ENCODE measurements at regions not wholly inside any gene's neighbourhood (a gene's known extent, or its start where the extent isn't known, plus 50 kb on each side); places are given as distances from the start of the nearest gene placed in this dataset.

GRCh38 chr4:119765469-119765868 lies 136.9 kb upstream of the PDE5A start:
- Histone ChIP-seq H4K20me1 (ENCODE audit: insufficient read depth, low read length) (no peaks in the 10 kb centered on the region), H3K79me2 (ENCODE audit: low read length) (no peaks in the 10 kb centered on the region), H3K36me3 (replicated peaks; ENCODE audit: low read depth, low read length) (no peaks in the 10 kb centered on the region), H3K4me3 (ENCODE audit: low read length) (no peak overlapping the region), H3K27me3 (ENCODE audit: low read depth, low read length) (no peaks in the 10 kb centered on the region), H3K9me3 (ENCODE audit: insufficient read depth, low read length) (no peaks in the 10 kb centered on the region), H3K4me2 (ENCODE audit: low read length) (no peak overlapping the region), H2AFZ (ENCODE audit: low read depth, low read length) (no peak overlapping the region), H3K27ac (ENCODE audit: low read length) (no peak overlapping the region), H3K9ac (ENCODE audit: low read length) (no peak overlapping the region), H3K4me1 (ENCODE audit: low read length) (no peaks in the 10 kb centered on the region)
- TF ChIP-seq CTCF (IDR thresholded peaks at IDR 0.05; ENCODE audit: low read depth, low read length): no peak
- no peak for TF ChIP-seq EZH2phosphoT487 (IDR thresholded peaks at IDR 0.05; ENCODE audit: low read depth)

- no peak overlapping the region for H3K27ac ChIP-seq (ENCODE audit: low read length)
- TF ChIP-seq EZH2phosphoT487 (IDR thresholded peaks at IDR 0.05; ENCODE audit: low read depth) (no peak), CTCF (IDR thresholded peaks at IDR 0.05; ENCODE audit: low read depth, low read length) (no peak)
- H3K9ac ChIP-seq (ENCODE audit: low read length): no peak overlapping the region
- H3K27me3 ChIP-seq (ENCODE audit: low read depth, low read length): no peaks in the 10 kb centered on the region
- no peaks in the 10 kb centered on the region for H3K36me3 ChIP-seq (replicated peaks; ENCODE audit: low read depth, low read length)
- no peaks in the 10 kb centered on the region for H3K4me1 ChIP-seq (ENCODE audit: low read length)
- no peak overlapping the region for H3K4me2 ChIP-seq (ENCODE audit: low read length)
- no peak overlapping the region for H3K4me3 ChIP-seq (ENCODE audit: low read length)
- H3K79me2 ChIP-seq (ENCODE audit: low read length): no peaks in the 10 kb centered on the region
- H2AFZ ChIP-seq (ENCODE audit: low read depth, low read length): no peak overlapping the region
- no peaks in the 10 kb centered on the region for H4K20me1 ChIP-seq (ENCODE audit: insufficient read depth, low read length)
- no peaks in the 10 kb centered on the region for H3K9me3 ChIP-seq (ENCODE audit: insufficient read depth, low read length)
Measured at GRCh38 chr4:119763386-119763785, 134.8 kb upstream of the PDE5A start.

GRCh38 chr4:119755599-119755998 lies 127.0 kb upstream of the PDE5A start:
- no peaks in the 10 kb centered on the region for H3K9me3 ChIP-seq (ENCODE audit: insufficient read depth, low read length)
- no peak overlapping the region for H2AFZ ChIP-seq (ENCODE audit: low read depth, low read length)
- no peak overlapping the region for H3K9ac ChIP-seq (ENCODE audit: low read length)
- TF ChIP-seq CTCF (IDR thresholded peaks at IDR 0.05; ENCODE audit: low read depth, low read length): no peak
- no peak for TF ChIP-seq EZH2phosphoT487 (IDR thresholded peaks at IDR 0.05; ENCODE audit: low read depth)
- no peaks in the 10 kb centered on the region for H3K36me3 ChIP-seq (replicated peaks; ENCODE audit: low read depth, low read length)
- H4K20me1 ChIP-seq (ENCODE audit: insufficient read depth, low read length): no peaks in the 10 kb centered on the region
- H3K4me1 ChIP-seq (ENCODE audit: low read length): no peaks in the 10 kb centered on the region
- H3K4me3 ChIP-seq (ENCODE audit: low read length): no peak overlapping the region
- no peak overlapping the region for H3K4me2 ChIP-seq (ENCODE audit: low read length)
- H3K27ac ChIP-seq (ENCODE audit: low read length): no peak overlapping the region
- no peaks in the 10 kb centered on the region for H3K79me2 ChIP-seq (ENCODE audit: low read length)
- H3K27me3 ChIP-seq (ENCODE audit: low read depth, low read length): no peaks in the 10 kb centered on the region

GRCh38 chr4:119752936-119753335 lies 124.3 kb upstream of the PDE5A start:
- Histone ChIP-seq H3K9me3 (ENCODE audit: insufficient read depth, low read length) (no peaks in the 10 kb centered on the region), H3K79me2 (ENCODE audit: low read length) (no peaks in the 10 kb centered on the region), H3K27me3 (ENCODE audit: low read depth, low read length) (no peaks in the 10 kb centered on the region), H3K4me1 (ENCODE audit: low read length) (no peaks in the 10 kb centered on the region), H3K9ac (ENCODE audit: low read length) (no peak overlapping the region), H4K20me1 (ENCODE audit: insufficient read depth, low read length) (no peaks in the 10 kb centered on the region), H3K27ac (ENCODE audit: low read length) (no peak overlapping the region), H2AFZ (ENCODE audit: low read depth, low read length) (no peak overlapping the region), H3K36me3 (replicated peaks; ENCODE audit: low read depth, low read length) (no peaks in the 10 kb centered on the region), H3K4me3 (ENCODE audit: low read length) (no peak overlapping the region), H3K4me2 (ENCODE audit: low read length) (no peak overlapping the region)
- no peak for TF ChIP-seq EZH2phosphoT487 (IDR thresholded peaks at IDR 0.05; ENCODE audit: low read depth)
- no peak for TF ChIP-seq CTCF (IDR thresholded peaks at IDR 0.05; ENCODE audit: low read depth, low read length)

Measured in OCI-LY3 (cell line).